OCI-LY3 (cell line): ENCODE measurements at regions not wholly inside any gene's neighbourhood (a gene's known extent, or its start where the extent isn't known, plus 50 kb on each side); places are given as distances from the start of the nearest gene placed in this dataset.

Source experiments
- H2AFZ ChIP-seq: fragments of 200-600, 300-600 bp; shearing (Covaris generic); 2 replicates; pipeline ENCODE4 v1.6.0; 2014; ENCODE audit warnings: antibody characterized with exemption, low read depth, low read length
- H3K27ac ChIP-seq: fragments of 200-600, 300-600 bp; sonication (generic); 2 replicates; pipeline ENCODE4 v1.5.1; 2014; ENCODE audit warnings: mild to moderate bottlenecking, low read length, moderate library complexity, mixed read lengths
- H3K27me3 ChIP-seq: fragments of 200-600, 300-600 bp; sonication (generic); 2 replicates; pipeline ENCODE4 v1.6.1; 2014; ENCODE audit warnings: low read depth, low read length, mixed read lengths
- H3K36me3 ChIP-seq: fragments of 200-600, 300-600 bp; sonication (generic); replicated peaks from 2 replicates; pipeline ENCODE3; 2014; ENCODE audit warnings: low read depth, low read length, mixed read lengths
- H3K4me1 ChIP-seq: fragments of 300-600, 200-600 bp; sonication (generic); 2 replicates; pipeline ENCODE4 v1.6.1; 2014; ENCODE audit warnings: low read length, mixed read lengths
- H3K4me2 ChIP-seq: fragments of 200-600, 300-600 bp; sonication (generic); 2 replicates; pipeline ENCODE4 v1.6.1; 2014; ENCODE audit warnings: low read length, mixed read lengths
- H3K4me3 ChIP-seq: fragments of 300-600, 200-600 bp; sonication (generic); 2 replicates; pipeline ENCODE4 v1.5.1; 2014; ENCODE audit warnings: antibody characterized with exemption, mild to moderate bottlenecking, low read length, moderate library complexity
- H3K79me2 ChIP-seq: fragments of 300-600, 200-600 bp; shearing (Covaris generic); 2 replicates; pipeline ENCODE4 v1.6.1; 2014; ENCODE audit warnings: mild to moderate bottlenecking, low read length, mixed read lengths
- H3K9ac ChIP-seq: fragments of 300-600, 200-600 bp; shearing (Covaris generic); 2 replicates; pipeline ENCODE4 v1.6.0; 2014; ENCODE audit warnings: mild to moderate bottlenecking, low read length, moderate library complexity
- H3K9me3 ChIP-seq: fragments of 200-600, 300-600 bp; shearing (Covaris generic); 2 replicates; pipeline ENCODE4 v1.6.1; 2014; ENCODE audit warnings: low read length, mixed read lengths; ENCODE audit not compliant: insufficient read depth
- H4K20me1 ChIP-seq: fragments of 200-600, 300-600 bp; sonication (generic); 2 replicates; pipeline ENCODE4 v1.6.1; 2016; ENCODE audit warnings: low read length, mixed read lengths; ENCODE audit not compliant: insufficient read depth
- EZH2phosphoT487 ChIP-seq: fragments of 200-600 bp; shearing (Covaris generic); IDR thresholded peaks from 2 replicates; pipeline ENCODE4 v1.6.1; 2018; ENCODE audit warnings: antibody characterized with exemption, mixed run types, low read depth
- TF ChIP-seq, protein P1 (sequence below): fragments of 200-600, 300-600 bp; sonication (generic); IDR thresholded peaks from 2 replicates; pipeline ENCODE4 v1.5.1; 2014; ENCODE audit warnings: antibody characterized with exemption, low read length, low read depth

DNA sequence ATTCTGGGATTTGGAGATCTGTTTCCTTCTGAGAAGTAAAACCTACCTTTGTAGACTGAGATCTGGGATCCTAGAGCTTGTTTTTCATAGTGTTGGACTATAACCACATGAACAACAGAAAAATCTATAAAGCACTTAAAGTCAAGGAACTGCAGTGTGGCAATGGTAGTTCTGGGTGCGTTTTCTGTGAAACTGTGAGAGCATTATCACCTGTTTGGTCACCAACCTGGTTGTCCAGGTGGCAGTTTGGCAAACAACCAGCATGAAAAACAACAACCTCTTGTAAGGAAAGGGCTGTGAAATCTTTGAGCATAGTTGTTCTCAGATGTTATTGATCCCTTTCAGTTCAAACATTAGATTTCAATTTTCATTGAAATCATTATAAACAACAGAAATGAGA lies 215.8 kb upstream of the CITED2 start:
- H3K79me2 ChIP-seq: no peaks in the 10 kb centered on the region
- TF ChIP-seq, protein P1, sequence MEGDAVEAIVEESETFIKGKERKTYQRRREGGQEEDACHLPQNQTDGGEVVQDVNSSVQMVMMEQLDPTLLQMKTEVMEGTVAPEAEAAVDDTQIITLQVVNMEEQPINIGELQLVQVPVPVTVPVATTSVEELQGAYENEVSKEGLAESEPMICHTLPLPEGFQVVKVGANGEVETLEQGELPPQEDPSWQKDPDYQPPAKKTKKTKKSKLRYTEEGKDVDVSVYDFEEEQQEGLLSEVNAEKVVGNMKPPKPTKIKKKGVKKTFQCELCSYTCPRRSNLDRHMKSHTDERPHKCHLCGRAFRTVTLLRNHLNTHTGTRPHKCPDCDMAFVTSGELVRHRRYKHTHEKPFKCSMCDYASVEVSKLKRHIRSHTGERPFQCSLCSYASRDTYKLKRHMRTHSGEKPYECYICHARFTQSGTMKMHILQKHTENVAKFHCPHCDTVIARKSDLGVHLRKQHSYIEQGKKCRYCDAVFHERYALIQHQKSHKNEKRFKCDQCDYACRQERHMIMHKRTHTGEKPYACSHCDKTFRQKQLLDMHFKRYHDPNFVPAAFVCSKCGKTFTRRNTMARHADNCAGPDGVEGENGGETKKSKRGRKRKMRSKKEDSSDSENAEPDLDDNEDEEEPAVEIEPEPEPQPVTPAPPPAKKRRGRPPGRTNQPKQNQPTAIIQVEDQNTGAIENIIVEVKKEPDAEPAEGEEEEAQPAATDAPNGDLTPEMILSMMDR: no peak
- TF ChIP-seq EZH2phosphoT487: no peak
- H3K9ac ChIP-seq: no peak overlapping the region
- H3K4me3 ChIP-seq: no peak overlapping the region
- no peak overlapping the region for H3K4me2 ChIP-seq
- no peak overlapping the region for H2AFZ ChIP-seq
- no peaks in the 10 kb centered on the region for H3K9me3 ChIP-seq
- H3K36me3 ChIP-seq: no peaks in the 10 kb centered on the region
- H3K27ac ChIP-seq: no peak overlapping the region
- H3K4me1 ChIP-seq: peaks cover 8% of the 10 kb centered on the region
- no peaks in the 10 kb centered on the region for H3K27me3 ChIP-seq
- no peaks in the 10 kb centered on the region for H4K20me1 ChIP-seq

DNA sequence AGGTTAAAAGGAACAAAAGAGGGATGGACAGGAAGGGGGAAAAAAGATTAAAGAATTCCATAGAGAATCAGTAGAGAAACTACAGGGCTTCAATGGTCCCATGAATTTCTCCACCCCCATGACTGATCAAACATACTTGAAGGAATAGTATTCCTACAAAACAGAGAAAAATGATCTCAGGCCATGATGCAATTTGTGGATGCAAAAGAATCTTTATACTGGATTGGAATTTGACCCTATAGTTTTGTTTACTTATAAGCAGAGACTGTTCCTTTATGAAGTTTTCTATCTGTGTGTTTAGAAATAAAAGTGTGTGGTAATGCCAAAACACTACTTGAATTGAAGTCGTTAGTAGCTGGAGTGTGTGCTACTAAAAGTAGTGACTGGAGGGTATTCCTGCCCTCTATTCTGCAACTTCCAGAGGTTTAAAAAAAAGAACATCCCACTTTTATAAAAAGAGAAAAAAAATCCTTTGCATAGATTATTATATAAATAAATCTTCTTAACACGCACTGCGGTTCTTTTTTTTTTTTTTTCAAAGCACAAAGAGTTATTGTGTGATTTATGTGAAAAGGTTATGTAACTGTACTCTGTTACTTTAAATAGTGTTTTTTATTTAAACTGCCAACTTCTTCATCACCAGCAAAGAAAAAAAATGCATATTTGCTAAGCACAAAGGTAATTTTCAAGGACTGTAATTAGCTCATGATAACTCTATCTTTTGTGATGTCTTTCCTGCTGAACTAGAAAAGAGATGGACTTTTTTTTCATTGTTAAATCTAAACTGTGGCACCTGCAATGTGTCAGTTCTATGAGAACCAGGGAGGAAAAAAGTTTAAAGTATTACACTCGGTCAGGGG lies 214.5 kb upstream of the CITED2 start:
- TF ChIP-seq EZH2phosphoT487: no peak
- TF ChIP-seq, protein P1: no peak
- Histone ChIP-seq H3K27ac (no peak overlapping the region), H3K27me3 (no peaks in the 10 kb centered on the region), H3K9ac (no peak overlapping the region), H4K20me1 (no peaks in the 10 kb centered on the region), H3K4me2 (no peak overlapping the region), H3K36me3 (no peaks in the 10 kb centered on the region), H3K4me1 (peaks cover 8% of the 10 kb centered on the region), H2AFZ (no peak overlapping the region), H3K4me3 (no peak overlapping the region), H3K79me2 (no peaks in the 10 kb centered on the region), H3K9me3 (no peaks in the 10 kb centered on the region)

DNA sequence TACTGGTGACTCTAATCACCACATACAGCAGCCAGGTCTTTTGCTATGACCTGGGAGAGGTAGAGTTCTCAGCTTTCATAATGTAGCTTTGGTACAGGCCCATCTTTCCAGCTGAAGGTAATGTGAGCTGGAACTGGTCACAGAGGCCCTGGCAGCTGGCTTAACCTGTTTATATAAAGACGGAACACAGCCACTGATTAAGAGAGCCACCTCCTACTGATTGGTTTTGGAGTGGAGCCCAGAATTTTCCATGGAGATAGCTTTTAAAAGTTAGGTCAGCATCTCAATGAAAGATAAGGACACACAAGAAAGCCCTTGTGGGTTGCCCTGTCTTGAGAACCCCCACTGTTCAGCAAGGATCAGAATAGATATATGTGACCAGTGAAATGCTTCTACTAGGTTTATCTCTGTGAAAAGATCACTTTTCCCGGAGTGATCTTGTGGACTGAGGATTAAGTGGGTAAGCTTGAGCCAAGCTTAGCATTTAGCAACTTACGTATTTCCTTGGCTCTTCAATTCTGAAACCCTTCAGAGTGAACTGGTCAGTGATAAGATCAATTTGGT lies 213.7 kb upstream of the CITED2 start:
- Histone ChIP-seq H3K4me3 (no peak overlapping the region), H3K9me3 (no peaks in the 10 kb centered on the region), H3K27ac (no peak overlapping the region), H3K9ac (no peak overlapping the region), H3K4me2 (no peak overlapping the region), H3K36me3 (no peaks in the 10 kb centered on the region), H3K27me3 (no peaks in the 10 kb centered on the region), H3K4me1 (peaks cover 8% of the 10 kb centered on the region), H3K79me2 (no peaks in the 10 kb centered on the region), H4K20me1 (no peaks in the 10 kb centered on the region), H2AFZ (no peak overlapping the region)
- TF ChIP-seq, protein P1: no peak
- TF ChIP-seq EZH2phosphoT487: no peak

DNA sequence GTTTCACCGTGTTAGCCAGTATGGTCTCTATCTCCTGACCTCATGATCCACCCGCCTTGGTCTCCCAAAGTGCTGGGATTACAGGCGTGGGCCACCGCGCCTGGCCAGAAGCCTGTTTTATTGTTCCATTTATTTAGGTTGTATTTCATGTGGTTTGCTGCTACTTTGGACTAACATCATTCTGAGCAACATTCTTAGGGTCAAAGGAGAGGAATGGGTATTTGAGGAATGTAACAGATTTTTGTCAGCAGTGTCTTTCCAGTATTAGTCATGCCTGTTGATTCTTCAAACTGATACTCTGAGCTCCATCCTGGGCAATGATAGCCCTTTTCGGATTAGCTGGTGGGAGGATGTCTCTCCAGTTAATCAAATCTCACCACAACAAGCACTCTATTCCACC lies 213.0 kb upstream of the CITED2 start:
- H3K9me3 ChIP-seq: no peaks in the 10 kb centered on the region
- no peaks in the 10 kb centered on the region for H3K36me3 ChIP-seq
- H3K4me3 ChIP-seq: no peak overlapping the region
- H3K79me2 ChIP-seq: no peaks in the 10 kb centered on the region
- no peak overlapping the region for H3K4me2 ChIP-seq
- no peak overlapping the region for H3K27ac ChIP-seq
- no peak overlapping the region for H3K9ac ChIP-seq
- H2AFZ ChIP-seq: no peak overlapping the region
- no peaks in the 10 kb centered on the region for H4K20me1 ChIP-seq
- peaks cover 8% of the 10 kb centered on the region for H3K4me1 ChIP-seq
- no peaks in the 10 kb centered on the region for H3K27me3 ChIP-seq
- TF ChIP-seq, protein P1: no peak
- no peak for TF ChIP-seq EZH2phosphoT487
